ENCODE measurements at regions not wholly inside any gene's neighbourhood (a gene's known extent, or its start where the extent isn't known, plus 50 kb on each side); places are given as distances from the start of the nearest gene placed in this dataset.

- TF ChIP-seq EZH2 (IDR thresholded peaks at IDR 0.05; ENCODE audit: borderline replicate concordance, low read depth, low read length, severe bottlenecking) = no peak
- no peak for TF ChIP-seq CTCF (IDR thresholded peaks at IDR 0.05; ENCODE audit: extremely low read depth in 1 of 2, insufficient read depth in 1 of 2, low read depth in 1 of 2, low read length in 2 of 2)
- TF ChIP-seq MAX (IDR thresholded peaks at IDR 0.05; ENCODE audit: insufficient read depth, insufficient read length) = no peak
- TF ChIP-seq POLR2A (IDR thresholded peaks at IDR 0.05; ENCODE audit: low read depth, low read length) = no peak
- TF ChIP-seq MYC (IDR thresholded peaks at IDR 0.05; ENCODE audit: low read depth, low read length) = no peak
These were observed 196.1 kb downstream of the BCL11B start for GRCh38 chr14:99075771-99076375.
